ENCODE measurements at regions not wholly inside any gene's neighbourhood (a gene's known extent, or its start where the extent isn't known, plus 50 kb on each side); places are given as distances from the start of the nearest gene placed in this dataset.

GRCh38 chr20:20915844-20916243, 190.3 kb downstream of the LINC00237 start:
- TF ChIP-seq CTCF (IDR thresholded peaks at IDR 0.05) (no peak), POLR2AphosphoS5 (IDR thresholded peaks at IDR 0.05) (no peak), POLR2A (IDR thresholded peaks at IDR 0.05) (no peak)

Measured in breast epithelium (tissue), 3 donors.